DMS153 treated with DMSO at 0.1 percent for 48 hours (cell line): ENCODE measurements at regions not wholly inside any gene's neighbourhood (a gene's known extent, or its start where the extent isn't known, plus 50 kb on each side); places are given as distances from the start of the nearest gene placed in this dataset.

Experiments
- DNase-seq: peaks from one replicate; lab custom pipeline; 2025; ENCODE audit not compliant: unreplicated experiment; lab: John Stamatoyannopoulos, UW

DNA sequence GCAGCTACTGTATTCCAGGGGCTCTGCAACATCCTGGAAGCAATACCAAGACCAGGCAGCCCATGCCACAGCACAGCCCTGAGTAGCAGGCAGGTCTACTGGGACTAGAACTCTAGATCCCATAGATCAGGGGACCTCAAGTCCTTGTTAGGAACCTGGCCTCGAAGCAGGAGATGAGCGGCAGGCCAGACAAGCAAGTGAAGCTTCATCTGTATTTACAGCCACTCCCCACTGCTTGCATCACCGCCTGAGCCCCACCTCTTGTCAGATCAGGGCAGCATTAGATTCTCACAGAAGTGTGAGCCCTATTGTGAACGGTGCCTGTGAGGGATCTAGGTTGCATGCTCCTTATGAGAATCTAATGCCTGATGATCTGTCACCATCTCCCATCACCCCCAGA, 295.7 kb upstream of the TNRC6C start:
- no peak for DNase-seq

DNA sequence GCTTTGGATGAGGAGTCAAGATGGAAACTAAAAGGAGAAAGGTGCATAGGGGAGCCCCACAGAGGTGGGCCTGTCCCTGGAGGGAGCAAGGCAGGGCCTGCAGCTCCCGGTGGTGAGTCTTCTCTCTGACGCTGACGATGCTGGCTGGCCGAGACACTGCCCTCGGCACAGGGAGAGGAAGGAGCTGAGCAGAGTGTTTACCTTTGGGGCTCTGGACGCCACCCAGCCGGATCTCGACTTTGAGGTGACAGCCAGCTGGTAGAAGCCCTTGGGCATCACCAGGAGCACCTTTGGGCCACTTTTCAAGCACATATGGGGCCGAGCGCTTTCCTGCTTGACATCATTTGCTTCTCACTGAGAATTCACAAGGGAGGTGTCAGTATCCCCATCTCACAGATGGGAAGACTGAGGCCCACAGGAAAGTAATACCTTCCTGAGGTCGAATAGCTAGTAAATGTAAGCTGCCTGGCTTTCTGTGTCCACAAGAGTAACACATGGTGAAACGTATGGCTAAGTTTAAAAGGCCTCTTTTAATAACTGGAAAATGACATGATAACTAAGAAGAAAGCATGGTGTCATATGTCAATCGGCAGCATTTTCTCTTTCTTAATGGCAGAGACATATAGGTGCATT, 294.3 kb upstream of the TNRC6C start:
- no peak for DNase-seq

DNA sequence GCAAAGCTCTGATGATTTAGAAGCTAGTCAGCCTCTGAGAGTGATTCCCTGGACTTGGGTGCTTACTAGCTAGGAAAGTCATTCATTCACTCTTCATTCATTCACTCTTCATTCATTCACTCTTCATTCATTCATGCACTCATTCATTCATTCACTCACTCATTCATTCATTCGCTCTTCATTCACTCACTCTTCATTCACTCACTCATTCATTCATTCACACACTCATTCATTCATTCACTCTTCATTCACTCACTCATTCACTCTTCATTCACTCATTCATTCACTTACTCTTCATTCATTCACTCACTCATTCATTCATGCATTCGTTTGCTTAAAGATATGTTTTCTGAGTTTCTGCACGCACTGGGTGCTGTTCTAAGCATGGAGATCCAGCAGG, 292.7 kb upstream of the TNRC6C start:
- DNase-seq: no peak

DNA sequence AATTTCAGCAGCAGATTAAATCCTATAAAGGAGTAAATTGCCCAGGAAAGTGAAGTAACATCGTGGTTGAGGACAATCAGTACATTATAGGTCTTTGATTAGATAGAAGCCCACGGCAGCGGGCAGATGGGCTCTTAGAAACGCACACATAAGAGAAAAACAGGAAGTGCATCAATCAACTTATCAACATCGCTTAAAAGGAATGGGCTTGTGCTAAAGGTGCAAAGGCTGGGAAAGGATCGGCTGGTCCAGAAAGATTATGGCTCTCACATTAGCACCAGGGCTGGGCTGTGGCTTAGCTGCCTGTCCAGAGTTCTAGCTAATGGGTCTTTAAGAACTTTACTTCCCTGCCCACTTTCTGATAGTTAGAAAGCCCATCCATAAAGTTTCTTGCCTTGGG, 292.0 kb upstream of the TNRC6C start:
- no peak for DNase-seq

DNA sequence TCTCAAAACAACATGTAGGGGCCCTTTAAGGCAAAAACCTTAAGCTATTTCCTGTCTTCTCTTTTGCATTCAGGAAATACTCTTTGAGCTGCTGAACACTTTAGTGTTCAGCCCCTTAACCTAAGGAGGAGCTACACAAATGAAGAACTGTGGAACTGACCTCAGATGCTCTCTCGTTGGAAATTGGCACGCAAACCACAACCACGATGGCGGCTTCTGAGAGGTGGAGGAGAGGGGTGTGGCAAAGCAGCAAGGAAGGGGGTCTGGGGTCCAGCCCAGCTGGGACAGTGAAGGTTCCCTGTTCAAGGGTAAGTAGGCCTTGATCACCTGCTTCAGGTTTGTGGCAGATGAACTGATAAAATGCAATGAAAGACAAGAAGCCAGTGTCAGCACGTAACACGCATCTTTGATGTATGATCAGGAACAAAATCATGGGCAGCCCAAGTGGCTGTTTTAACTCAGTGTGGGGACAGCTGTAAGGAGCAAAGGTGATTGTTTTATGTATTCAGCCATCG, 291.6 kb upstream of the TNRC6C start:
- DNase-seq: no peak

DNA sequence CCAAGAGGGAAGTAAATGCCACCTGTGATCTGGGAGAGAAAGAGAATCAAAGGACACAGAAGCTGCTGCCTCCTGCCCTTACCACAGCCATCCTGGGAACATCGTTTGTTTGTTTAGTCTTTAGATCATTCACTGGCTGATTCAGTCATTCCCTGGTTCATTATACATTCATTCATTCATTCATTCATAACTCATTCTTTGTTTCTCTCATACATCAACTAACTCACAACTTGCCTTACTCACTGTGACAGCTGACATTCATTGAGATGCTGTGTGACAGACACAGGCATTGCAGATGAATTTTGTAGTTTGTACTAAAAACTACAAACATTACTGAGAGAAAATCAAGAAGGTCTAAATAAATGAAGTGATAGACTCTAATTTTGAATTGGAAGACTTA, 291.0 kb upstream of the TNRC6C start:
- no peak for DNase-seq

DNA sequence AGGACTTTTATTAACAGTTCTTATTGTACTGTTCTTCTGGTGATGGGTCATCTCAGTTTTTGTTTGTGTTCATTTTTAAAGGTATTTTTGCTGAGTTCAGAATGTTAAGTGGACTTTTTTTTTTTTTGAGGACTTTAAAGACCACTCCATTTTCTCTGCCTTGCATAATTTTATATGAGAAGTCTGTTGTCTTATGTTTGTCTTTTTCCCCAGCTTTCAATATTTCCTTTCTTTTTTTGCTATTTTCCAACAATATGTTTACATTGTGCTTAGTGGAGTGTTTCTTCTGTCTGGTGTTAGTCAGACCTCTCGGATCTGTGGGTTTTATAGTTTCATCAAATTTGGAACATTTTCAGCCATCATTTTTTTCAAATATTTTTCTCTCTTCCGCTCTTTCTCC, 290.0 kb upstream of the TNRC6C start:
- DNase-seq: no peak

DNA sequence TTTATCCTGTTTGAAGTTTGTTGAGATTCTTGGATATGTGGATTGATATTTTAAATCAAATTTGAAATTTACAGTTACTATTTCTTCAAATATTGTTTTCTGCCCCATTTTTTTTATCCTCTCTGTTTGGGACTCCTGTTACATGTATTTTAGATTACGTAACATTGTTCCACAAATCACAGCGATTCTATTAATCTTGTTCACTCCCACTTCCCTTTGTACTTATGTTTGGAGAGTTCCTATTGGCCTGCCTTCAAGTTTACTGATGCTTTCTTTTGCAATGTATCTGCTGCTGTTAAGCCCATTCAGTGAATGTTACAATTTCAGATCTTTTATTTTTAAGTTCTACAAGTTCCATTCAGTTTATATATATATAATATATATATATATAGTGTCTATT, 288.3 kb upstream of the TNRC6C start:
- no peak for DNase-seq

DNA sequence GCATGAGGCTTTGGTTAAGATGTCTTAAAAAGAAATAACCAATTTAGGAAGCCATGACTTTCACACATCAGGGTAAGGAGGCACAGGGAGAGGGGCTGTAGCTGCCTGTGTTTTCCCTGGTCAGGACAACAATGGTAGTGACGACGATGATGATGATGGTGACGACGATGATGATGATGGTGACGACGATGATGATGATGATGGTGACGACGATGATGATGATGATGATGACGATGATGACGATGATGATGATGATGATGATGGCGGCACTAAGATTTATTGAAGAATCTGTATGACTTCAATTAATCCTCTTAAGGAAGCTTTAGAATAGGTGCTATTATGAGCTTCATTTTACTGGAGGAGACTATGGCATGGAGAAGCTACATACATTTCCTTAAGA, 284.1 kb upstream of the TNRC6C start:
- no peak for DNase-seq

DNA sequence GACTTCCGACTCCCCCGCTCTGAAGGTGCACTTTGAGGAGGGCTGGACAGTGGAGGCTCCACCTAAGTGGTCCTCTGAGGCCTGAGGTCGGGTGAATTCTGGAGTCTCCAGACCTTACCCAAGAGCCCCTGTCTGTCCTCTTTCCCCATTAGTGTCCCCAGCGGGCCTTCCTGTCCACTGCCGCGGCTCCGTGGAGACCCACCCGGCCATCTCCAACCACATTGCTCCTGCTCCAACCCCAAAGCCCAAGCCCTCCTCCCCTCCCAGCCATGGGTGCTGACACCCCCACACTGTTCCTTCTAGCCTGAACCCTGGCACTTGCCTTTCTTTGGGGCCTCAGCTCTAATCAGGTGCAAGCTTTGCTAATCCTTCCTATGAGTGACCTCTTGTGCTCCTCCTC, 283.1 kb upstream of the TNRC6C start:
- no peak for DNase-seq

DNA sequence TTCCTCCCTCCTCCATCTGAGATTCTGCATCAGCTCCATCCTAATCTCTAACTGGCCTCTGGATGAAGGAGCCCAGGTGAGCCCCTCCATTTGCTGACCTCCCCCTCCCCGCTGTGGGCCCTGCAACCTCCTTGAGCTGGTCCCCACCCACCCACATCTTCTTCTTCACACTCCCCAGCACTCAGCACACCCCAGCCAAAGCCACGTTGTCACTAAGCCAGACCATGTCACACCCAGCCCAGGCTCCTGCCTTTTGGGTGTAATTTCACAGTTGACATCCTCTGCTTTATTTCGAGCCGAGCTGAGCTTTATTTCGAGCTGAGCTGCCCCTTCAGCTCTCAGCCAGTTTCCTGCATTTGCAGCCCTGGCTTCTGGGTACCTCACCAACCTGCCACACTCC, 282.7 kb upstream of the TNRC6C start:
- no peak for DNase-seq

DNA sequence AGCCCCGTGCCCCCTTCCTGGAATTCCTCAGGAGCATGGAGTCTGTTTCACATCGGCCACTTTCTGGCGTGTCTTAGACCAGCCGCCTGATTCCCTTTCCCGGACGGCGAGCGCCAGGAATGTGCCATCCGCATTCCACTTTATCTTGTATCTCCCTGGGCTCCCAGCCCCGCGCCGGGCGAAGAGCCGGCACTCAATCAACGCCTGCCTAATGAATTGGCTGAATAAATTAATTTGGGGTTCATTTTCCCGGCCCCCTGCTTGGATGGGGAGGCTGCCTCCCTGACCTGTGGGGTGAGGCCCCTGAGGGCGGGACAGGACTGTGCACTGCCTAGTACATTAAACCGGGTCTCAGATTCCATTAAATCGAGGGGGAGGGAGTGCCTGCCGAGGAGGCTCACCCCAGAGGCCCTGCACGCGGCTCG, 282.3 kb upstream of the TNRC6C start:
- DNase-seq: no peak

DNA sequence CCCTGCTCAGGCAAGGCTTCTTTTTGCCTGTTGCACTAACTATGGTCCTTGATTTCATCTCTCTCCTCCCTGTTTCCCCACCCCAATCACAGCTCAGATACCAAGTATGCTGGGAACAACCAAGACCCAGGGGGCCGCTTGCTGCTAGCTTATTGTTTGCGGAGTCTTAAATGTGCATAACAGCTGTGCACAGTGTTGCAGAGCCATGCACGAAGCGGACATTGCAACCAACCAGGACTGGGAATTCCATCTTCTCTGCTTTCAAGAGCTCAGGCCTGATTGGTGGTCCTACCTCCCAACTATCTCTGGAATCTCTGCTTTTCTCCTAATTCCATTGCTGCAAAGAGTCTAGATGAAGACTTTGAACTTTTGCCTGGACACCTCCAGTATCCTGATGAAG, 281.3 kb upstream of the TNRC6C start:
- no peak for DNase-seq

DNA sequence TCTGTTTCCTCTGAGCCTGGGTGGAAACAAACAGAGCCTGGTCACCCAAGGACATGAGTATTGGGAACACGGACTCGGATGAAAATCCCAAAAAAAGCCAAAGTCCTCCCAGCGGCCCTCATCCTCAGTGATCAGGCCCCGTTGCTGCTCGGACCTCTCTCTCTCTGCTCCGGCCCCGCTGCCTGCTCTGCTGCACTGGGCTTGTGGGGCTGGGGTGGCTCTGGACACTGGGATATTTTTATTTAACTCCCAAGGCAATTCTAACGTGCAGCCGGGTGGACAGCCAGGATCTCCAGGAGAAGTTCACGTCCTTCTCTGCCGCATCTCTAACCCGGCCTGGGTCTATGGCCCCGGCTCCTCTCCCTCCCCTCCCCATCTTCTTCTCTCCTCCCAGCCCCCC, 280.9 kb upstream of the TNRC6C start:
- no peak for DNase-seq

DNA sequence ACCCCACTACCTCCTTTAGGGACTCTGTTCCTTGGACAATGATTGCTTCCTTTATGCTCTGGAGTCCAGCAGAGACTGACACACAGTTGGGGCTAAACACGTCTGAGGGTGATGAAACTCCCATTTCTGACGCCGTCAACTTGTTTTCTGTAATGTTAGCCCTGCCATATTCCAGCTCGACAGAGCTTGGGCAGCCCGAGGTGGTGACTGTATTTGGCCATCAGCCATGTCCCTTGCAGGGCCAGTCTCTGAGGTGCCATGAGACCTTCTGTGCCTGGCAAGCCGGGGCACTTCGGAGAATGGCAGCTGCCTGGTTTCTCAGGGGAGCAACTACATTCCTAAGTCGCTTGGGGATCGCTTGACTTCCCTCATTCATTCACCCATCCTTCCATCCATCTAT, 278.9 kb upstream of the TNRC6C start:
- DNase-seq: no peak

DNA sequence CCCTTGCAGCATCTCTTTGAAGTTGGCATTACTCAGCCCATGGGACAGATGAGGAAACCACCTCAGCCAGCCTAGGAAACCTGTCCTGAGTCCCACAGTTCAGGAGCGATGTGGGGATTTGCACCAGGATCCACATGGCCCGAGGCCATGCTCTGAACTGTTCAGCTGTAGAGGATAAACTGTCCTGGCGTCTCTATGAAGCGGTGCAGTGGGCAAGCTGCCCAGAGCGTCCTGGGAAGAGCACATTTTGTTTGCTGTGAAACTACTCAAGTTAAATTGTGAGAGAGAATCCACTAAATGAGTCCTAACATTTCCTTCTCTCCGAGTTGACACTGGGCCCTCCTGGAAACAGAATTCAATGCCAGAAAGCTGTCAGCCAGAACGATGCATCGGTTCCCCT, 276.6 kb upstream of the TNRC6C start:
- no peak for DNase-seq

DNA sequence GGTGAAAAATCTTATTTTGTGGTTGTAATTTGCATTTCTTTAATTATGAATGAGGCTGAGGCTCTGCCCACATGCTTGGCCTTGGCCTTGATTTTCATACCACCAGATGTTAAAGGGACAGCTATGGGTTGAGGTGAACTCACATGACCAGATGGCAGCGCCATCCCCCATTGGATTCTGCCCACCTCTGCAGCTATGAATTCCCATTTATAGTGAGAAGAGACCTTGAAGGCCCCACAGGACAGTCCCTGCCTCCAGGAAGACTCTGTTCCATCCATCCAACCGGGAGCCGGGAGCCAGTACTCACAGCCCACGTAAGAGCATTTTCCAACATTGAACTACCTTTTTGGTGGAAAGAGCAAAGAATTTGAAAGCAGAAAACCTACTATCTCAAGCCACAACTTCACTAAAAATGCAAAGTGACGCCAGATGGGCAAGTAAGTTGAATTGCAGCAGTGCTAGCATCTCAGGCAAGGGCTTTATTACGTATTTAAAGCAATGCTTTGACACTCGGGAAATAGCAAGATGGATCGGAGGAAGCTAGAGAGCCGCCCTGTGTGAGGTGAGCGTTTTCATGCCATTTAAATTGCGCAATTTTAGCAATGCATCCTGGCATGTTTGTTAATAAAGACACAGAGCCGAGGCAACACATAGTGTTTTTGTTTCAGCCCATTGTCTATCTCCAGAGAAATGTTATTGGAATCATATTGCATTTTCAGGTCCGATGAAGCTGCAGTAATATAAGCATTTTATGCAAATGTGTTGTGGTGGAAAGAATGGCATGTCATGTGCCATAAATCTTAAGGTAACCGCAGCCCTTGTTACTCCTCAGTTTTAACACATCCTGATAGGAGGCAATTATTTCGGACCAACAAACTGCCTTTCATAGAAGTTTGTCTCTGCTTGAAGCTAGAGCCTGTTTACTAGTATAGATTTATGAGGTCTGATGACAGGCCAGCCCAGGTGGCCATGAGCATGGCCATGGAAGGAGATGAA, 273.4 kb upstream of the TNRC6C start:
- no peak for DNase-seq

DNA sequence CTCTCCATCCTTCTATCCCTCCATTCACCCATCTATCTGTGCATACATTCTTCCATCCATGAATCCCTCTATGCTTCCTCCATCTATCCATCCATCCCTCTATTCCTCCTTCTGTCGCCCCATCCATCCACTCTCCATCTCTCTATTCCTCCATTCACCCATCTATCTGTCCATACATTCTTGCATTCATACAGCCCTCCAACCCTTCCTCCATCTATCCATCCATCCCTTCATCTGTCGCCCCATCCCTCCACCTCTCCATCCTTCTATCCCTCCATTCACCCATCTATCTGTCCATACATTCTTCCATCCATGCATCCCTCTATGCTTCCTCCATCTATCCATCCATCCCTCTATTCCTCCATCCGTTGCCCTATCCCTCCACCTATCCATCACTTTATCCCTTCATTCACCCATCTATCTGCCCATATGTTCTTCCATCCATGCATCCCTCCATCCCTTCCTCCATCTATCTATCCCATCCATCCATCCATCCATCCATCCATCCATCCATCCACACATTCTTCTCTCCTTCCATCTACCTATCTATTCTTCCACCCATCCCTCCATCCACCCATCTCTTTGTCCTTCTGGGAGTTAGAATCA, 272.5 kb upstream of the TNRC6C start:
- DNase-seq: no peak

DNA sequence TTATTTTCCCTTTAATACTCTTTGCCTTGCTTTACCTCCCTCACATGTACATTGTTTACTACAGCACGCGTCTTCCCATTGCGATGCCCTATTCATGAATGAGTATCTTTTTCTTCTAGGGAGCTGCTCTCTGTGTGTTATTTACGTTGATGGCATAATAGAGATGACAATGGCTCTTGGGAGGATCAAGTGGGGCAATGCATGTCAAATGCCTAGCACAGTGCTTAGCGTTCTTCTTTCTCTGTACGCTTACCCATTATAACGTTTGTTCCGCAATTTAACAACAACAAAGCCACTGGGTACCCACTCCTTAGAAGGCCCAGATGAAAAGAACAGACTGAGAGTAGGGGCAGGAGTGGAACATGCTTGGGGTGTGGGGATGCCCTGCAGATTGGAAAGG, 271.6 kb upstream of the TNRC6C start:
- no peak for DNase-seq

DNA sequence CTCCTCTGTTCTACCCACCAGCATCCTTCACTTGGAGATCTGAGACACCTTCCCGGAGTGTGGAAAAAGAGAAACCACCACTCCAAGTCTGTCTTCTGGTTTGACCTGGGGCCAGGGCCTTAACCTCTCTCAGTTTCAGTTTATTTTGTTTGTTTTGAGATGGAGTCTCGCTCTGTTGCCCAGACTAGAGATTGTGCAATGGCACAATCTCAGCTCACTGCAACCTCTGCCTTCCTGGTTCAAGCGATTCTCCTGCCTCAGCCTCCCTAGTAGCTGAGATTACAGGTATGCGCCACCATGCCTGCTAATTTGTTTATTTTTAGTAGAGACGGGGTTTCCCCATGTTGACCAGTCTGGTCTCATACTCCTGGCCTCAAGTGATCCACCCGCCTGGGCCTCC, 271.1 kb upstream of the TNRC6C start:
- no peak for DNase-seq

DNA sequence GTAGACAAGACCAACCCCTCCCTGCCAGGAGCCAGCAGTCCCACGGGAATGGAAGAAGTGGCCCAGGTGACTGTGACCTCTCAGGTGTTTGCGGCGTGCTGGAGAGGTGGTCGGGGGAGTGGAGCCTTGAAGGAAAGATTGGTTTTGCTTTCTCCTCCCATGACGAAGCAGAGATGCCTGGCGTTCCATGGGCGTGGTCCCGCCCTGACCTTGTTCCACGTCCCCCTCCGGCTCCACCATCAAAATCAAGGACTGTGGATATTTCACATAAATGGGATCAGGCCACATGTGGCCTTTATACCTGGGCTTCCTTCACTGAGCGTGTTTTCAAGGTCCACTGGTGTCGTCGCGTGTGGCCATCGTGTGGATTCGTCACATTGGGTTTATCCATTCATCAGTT, 270.6 kb upstream of the TNRC6C start:
- no peak for DNase-seq

DNA sequence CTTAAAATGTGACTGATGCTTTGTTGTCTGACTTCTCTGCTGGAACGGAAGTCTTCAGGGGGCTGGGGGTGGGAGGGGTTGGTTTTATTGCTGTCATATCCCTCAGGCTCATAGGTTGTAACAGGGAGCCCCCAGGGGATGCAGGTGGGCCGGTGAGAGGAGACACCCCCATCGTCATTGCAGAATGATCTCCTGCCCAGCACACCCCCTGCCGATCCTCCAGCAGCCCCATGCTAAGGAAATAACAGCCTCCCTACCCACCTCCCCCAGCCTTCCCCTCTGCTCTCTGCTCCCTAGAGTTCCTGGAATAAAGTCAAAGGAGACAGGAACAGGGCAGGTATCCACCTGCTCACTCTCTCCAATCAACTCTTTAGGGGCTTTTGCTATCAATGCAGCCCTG, 270.1 kb upstream of the TNRC6C start:
- DNase-seq: no peak
